ENCODE measurements at regions not wholly inside any gene's neighbourhood (a gene's known extent, or its start where the extent isn't known, plus 50 kb on each side); places are given as distances from the start of the nearest gene placed in this dataset.
"Not testable (repeated sequence)": the region's sequence is repeated elsewhere in the genome, so short reads cannot be mapped to it uniquely, and the experiment has no call there.

DNA sequence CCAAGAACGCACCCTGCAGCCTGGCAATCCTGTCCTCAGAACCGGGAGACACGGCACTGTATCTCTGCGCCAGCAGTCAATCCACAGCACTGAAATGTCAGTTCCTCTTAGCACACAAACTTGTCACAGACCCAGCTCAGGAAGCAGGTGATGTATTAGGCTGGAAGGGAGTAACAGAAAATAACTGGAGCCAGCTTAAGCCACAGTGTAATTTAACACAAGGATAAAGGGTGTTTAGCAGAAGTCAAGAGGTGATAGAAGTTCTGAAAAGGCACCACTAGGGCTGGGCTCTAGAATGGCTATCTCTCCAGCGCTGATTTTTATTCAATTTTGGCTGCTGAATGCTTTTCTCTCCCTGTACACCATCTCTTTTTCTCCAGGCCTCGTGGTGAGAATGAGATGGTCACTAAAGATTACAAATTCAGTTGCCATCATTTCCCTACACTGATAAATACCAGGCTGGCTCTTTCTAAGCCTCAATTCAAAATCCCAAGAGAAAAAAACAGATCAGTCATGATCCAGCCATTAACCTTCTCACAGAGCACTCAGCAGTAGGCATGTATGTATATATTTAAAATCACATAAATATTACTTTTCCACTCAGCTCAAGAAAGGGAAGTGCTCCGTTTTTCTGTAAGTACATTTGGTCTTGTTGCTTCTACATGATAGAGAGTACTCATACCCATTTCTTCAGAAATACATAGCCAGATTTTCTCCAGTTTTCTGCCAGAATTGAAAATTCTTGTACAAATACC, 102.7 kb upstream of the PRSS1 start:
- intact Hi-C loops (cut with DNase I; ENCODE audit: low total_unique reads) = no loop called here
- no peak overlapping the region for H3K4me3 ChIP-seq
- peaks cover 0 to 4% of the 10 kb centered on the region in 2 donors for H3K27me3 ChIP-seq
- H3K36me3 ChIP-seq = no peaks in the 10 kb centered on the region
- TF ChIP-seq POLR2A (IDR thresholded peaks at IDR 0.05) = no peak
- TF ChIP-seq, protein P1, sequence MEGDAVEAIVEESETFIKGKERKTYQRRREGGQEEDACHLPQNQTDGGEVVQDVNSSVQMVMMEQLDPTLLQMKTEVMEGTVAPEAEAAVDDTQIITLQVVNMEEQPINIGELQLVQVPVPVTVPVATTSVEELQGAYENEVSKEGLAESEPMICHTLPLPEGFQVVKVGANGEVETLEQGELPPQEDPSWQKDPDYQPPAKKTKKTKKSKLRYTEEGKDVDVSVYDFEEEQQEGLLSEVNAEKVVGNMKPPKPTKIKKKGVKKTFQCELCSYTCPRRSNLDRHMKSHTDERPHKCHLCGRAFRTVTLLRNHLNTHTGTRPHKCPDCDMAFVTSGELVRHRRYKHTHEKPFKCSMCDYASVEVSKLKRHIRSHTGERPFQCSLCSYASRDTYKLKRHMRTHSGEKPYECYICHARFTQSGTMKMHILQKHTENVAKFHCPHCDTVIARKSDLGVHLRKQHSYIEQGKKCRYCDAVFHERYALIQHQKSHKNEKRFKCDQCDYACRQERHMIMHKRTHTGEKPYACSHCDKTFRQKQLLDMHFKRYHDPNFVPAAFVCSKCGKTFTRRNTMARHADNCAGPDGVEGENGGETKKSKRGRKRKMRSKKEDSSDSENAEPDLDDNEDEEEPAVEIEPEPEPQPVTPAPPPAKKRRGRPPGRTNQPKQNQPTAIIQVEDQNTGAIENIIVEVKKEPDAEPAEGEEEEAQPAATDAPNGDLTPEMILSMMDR (IDR thresholded peaks at IDR 0.05) = no peak
- H3K4me1 ChIP-seq = no peaks in the 10 kb centered on the region
- no peak for DNase-seq
- no peaks in the 10 kb centered on the region for H3K9me3 ChIP-seq
- H3K27ac ChIP-seq = no peak overlapping the region

DNA sequence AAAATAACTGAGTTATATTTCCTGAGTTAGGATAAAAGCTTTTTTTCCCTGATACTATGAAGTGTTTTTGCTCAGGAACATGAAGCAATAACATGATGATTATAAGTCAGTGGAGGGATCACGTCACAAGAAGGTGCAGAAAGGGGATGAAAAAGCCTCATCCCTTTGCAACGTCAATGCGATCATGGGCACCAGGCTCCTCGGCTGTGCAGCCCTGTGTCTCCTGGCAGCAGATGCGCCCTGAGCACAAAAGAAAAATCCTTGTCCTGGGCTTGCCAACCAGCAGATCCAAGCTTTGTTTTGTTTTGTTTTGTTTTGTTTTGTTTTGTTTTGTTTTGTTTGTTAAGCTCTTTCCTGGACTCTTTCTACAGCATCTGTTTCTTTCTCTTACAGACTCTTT, 103.5 kb upstream of the PRSS1 start:
- no peaks in the 10 kb centered on the region for H3K9me3 ChIP-seq
- no peak for TF ChIP-seq POLR2A (IDR thresholded peaks at IDR 0.05)
- TF ChIP-seq, protein P1 (IDR thresholded peaks at IDR 0.05) = no peak
- no peak for DNase-seq
- no peaks in the 10 kb centered on the region for H3K4me1 ChIP-seq
- intact Hi-C loops (cut with DNase I; ENCODE audit: low total_unique reads) = no loop called here
- no peak overlapping the region for H3K27ac ChIP-seq
- no peaks in the 10 kb centered on the region for H3K36me3 ChIP-seq
- no peak overlapping the region for H3K4me3 ChIP-seq
- H3K27me3 ChIP-seq = peaks cover 0 to 4% of the 10 kb centered on the region in 2 donors

DNA sequence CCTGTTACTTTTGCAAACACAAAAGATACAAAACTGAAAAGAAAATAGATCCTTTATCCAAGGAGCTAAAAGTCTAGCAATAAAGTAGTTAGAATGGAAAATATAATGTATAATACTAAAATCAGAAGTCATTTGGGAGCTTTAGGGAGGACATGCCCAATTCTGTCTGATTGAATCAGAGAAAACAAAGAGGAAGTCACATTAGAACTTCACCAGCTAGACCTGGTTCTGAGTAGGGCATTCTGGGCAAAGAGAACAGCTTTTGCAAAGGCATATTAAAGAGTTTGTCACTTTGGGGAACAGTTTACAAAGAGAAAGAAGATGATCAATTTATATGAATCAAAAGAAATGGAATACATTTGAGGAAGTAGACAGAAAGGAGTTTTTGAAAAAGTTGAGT, 107.0 kb upstream of the PRSS1 start:
- DNase-seq = no peak
- no peak overlapping the region for H3K27ac ChIP-seq
- no peaks in the 10 kb centered on the region for H3K36me3 ChIP-seq
- H3K4me3 ChIP-seq = no peak overlapping the region
- H3K9me3 ChIP-seq = no peaks in the 10 kb centered on the region
- intact Hi-C loops (cut with DNase I; ENCODE audit: low total_unique reads) = no loop called here
- H3K27me3 ChIP-seq = no peaks in the 10 kb centered on the region
- no peak for TF ChIP-seq POLR2A (IDR thresholded peaks at IDR 0.05)
- TF ChIP-seq, protein P1 (IDR thresholded peaks at IDR 0.05) = no peak
- H3K4me1 ChIP-seq = no peaks in the 10 kb centered on the region

DNA sequence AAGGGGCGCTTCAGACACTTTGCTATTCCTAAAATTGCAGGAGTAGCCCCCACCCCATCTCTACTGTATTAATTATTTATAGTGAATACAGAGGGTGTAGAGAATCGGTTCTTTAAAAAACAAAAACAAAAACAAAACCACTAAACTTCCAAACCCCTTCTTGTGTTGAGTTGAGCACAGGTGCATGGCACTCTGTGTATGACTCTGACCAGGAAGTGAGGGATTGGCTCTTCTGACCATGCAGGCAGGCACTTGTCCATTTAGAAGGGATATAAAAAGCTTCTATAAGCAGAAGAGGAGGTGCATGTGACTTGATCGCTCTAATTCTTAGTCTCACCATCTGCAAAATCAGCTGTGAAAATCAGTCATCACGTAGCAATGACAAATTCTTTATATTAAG, 108.0 kb upstream of the PRSS1 start:
- H3K4me3 ChIP-seq; H3K36me3 ChIP-seq; intact Hi-C loops (cut with DNase I; ENCODE audit: low total_unique reads); DNase-seq; H3K4me1 ChIP-seq; H3K27me3 ChIP-seq; H3K27ac ChIP-seq; H3K9me3 ChIP-seq: not testable (repeated sequence)

DNA sequence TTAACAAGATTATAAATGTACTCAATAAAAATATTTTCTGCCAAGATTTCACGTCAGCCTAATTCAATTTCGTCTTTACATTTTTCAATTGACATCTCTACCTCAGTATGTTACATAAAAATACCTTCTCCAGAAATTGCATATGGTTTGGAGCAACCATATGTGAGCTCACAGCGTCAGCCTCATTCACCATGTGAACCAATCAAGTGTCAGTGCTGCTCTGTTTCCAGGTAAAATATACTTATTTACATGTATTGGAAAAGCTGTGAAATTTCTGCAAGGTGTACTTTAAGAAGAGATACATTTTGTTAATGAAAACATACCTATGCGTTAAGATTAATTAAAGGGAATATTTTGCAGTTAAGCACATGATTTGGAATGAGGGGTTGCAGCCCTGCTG, 110.7 kb upstream of the PRSS1 start:
- no peak for TF ChIP-seq POLR2A (IDR thresholded peaks at IDR 0.05)
- TF ChIP-seq, protein P1 (IDR thresholded peaks at IDR 0.05) = no peak
- intact Hi-C loops (cut with DNase I; ENCODE audit: low total_unique reads) = no loop called here
- H3K4me1 ChIP-seq = no peaks in the 10 kb centered on the region
- no peak overlapping the region for H3K27ac ChIP-seq
- H3K4me3 ChIP-seq = no peak overlapping the region
- no peak for DNase-seq
- H3K9me3 ChIP-seq = no peaks in the 10 kb centered on the region
- H3K36me3 ChIP-seq = no peaks in the 10 kb centered on the region
- H3K27me3 ChIP-seq = no peaks in the 10 kb centered on the region

DNA sequence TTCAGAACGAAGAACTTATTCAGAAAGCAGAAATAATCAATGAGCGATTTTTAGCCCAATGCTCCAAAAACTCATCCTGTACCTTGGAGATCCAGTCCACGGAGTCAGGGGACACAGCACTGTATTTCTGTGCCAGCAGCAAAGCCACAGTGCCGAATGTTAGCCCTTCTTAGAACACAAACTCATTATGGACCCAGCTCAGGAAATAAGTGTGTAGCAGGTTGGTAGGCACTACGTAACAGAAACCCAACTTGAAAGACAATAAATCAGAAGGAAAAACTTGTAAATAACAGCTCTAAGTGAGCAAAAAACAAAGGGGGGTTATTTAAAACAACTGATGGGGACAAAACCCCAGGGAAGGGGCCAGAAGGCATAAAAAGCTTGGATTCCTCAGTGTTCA, 112.0 kb upstream of the PRSS1 start:
- TF ChIP-seq, protein P1 (IDR thresholded peaks at IDR 0.05) = no peak
- no peak for TF ChIP-seq POLR2A (IDR thresholded peaks at IDR 0.05)
- Histone ChIP-seq H3K36me3 (no peaks in the 10 kb centered on the region), H3K4me3 (no peak overlapping the region), H3K27me3 (no peaks in the 10 kb centered on the region), H3K9me3 (no peaks in the 10 kb centered on the region), H3K4me1 (no peaks in the 10 kb centered on the region), H3K27ac (no peak overlapping the region)
- no peak for DNase-seq
- intact Hi-C loops (cut with DNase I; ENCODE audit: low total_unique reads) = no loop called here
